GM21786 (cell line): ENCODE measurements at regions not wholly inside any gene's neighbourhood (a gene's known extent, or its start where the extent isn't known, plus 50 kb on each side); places are given as distances from the start of the nearest gene placed in this dataset.

ENCODE experiments used
- ATAC-seq: cut with Tn5 transposase; IDR thresholded peaks from one replicate; pipeline ENCODE4 v1.9.1; 2021; ENCODE audit not compliant: unreplicated experiment

GRCh38 chr9:4921449-4921848 lies 63.6 kb upstream of the JAK2 start:
- no peak for ATAC-seq

- ATAC-seq: no peak
Measured at GRCh38 chr9:4922101-4922500, 63.0 kb upstream of the JAK2 start.

GRCh38 chr9:4922730-4923129 lies 62.3 kb upstream of the JAK2 start:
- ATAC-seq: no peak

- no peak for ATAC-seq
Measured at GRCh38 chr9:4923141-4923540, 61.9 kb upstream of the JAK2 start.

GRCh38 chr9:4923580-4924544 lies 61.2 kb upstream of the JAK2 start:
- ATAC-seq: peak; percentile 53

GRCh38 chr9:4926239-4926638 lies 58.8 kb upstream of the JAK2 start:
- ATAC-seq: no peak

- ATAC-seq: no peak
Measured at GRCh38 chr9:4927043-4927471, 58.0 kb upstream of the JAK2 start.

- no peak for ATAC-seq
Measured at GRCh38 chr9:4927701-4928100, 57.4 kb upstream of the JAK2 start.

- no peak for ATAC-seq
Measured at GRCh38 chr9:4929917-4930316, 55.2 kb upstream of the JAK2 start.

- ATAC-seq: no peak
Measured at GRCh38 chr9:4932681-4933080, 52.4 kb upstream of the JAK2 start.

GRCh38 chr9:4933177-4933576 lies 51.9 kb upstream of the JAK2 start:
- ATAC-seq: no peak

- no peak for ATAC-seq
Measured at GRCh38 chr9:4933861-4934260, 51.2 kb upstream of the JAK2 start.

- no peak for ATAC-seq
Measured at GRCh38 chr9:4935001-4935672, 49.9 kb upstream of the JAK2 start.
